Parathyroid adenoma (tissue), 2 donors: ENCODE measurements at regions not wholly inside any gene's neighbourhood (a gene's known extent, or its start where the extent isn't known, plus 50 kb on each side); places are given as distances from the start of the nearest gene placed in this dataset.

ENCODE experiments used
- H2AFZ ChIP-seq: fragments of 300-600 bp; sonication (generic); one replicate; pipeline ENCODE4 v1.7.0; 2017; ENCODE audit warnings: antibody characterized with exemption, mild to moderate bottlenecking
- H3K27ac ChIP-seq: fragments of 300-600 bp; sonication (generic); one replicate; pipeline ENCODE4 v1.7.0; 2017
- H3K27me3 ChIP-seq: fragments of 300-600 bp; sonication (generic); one replicate; pipeline ENCODE4 v1.7.0; 2017; ENCODE audit warnings: low read length; ENCODE audit not compliant: control insufficient read depth, insufficient read depth
- H3K36me3 ChIP-seq: fragments of 300-600 bp; sonication (generic); one replicate; pipeline ENCODE4 v1.7.0; 2017; ENCODE audit warnings: low read length; ENCODE audit not compliant: control insufficient read depth, insufficient read depth
- H3K4me1 ChIP-seq: fragments of 300-600 bp; sonication (generic); one replicate; pipeline ENCODE4 v1.7.0; 2017; ENCODE audit warnings: control low read depth
- H3K4me2 ChIP-seq: fragments of 300-600 bp; sonication (generic); one replicate; pipeline ENCODE4 v1.7.0; 2017; ENCODE audit warnings: low read length
- H3K4me3 ChIP-seq: fragments of 300-600 bp; sonication (generic); one replicate; pipeline ENCODE4 v1.7.0; 2017; ENCODE audit warnings: low read depth, low read length
- H3K79me2 ChIP-seq: fragments of 300-600 bp; sonication (generic); one replicate; pipeline ENCODE4 v1.7.0; 2017; ENCODE audit warnings: control low read depth
- H3K9ac ChIP-seq: fragments of 300-600 bp; sonication (generic); one replicate; pipeline ENCODE4 v1.7.0; 2017; ENCODE audit warnings: mild to moderate bottlenecking
- H3K9me3 ChIP-seq: fragments of 300-600 bp; sonication (generic); one replicate; pipeline ENCODE4 v1.7.0; 2017; ENCODE audit warnings: low read length; ENCODE audit not compliant: control insufficient read depth
- CTCF ChIP-seq: fragments of 300-600 bp; sonication (generic); IDR thresholded peaks from one replicate; pipeline ENCODE4 v1.7.0; 2017; ENCODE audit warnings: antibody characterized with exemption, mild to moderate bottlenecking
- donor health status: primary hyperparathyroidism.

- H3K27ac ChIP-seq: no peak overlapping the region
- TF ChIP-seq CTCF: no peak
- peaks cover 10% of the 10 kb centered on the region for H3K4me1 ChIP-seq
Measured at GRCh38 chr14:37932481-37932880, 275.2 kb upstream of the SSTR1 start.

GRCh38 chr14:37936971-37937370 lies 270.7 kb upstream of the SSTR1 start:
- no peak overlapping the region for H3K9ac ChIP-seq
- H3K27me3 ChIP-seq: no peaks in the 10 kb centered on the region
- H3K27ac ChIP-seq: no peak overlapping the region
- no peaks in the 10 kb centered on the region for H3K9me3 ChIP-seq
- H3K36me3 ChIP-seq: no peaks in the 10 kb centered on the region
- no peaks in the 10 kb centered on the region for H3K79me2 ChIP-seq
- H3K4me3 ChIP-seq: no peak overlapping the region
- peaks cover 7% of the 10 kb centered on the region for H3K4me1 ChIP-seq
- peak overlapping the region; percentile 20 for H2AFZ ChIP-seq
- H3K4me2 ChIP-seq: no peak overlapping the region
- TF ChIP-seq CTCF: no peak

More at GRCh38 chr14:37932481-37932880, 275.2 kb upstream of the SSTR1 start:
- H3K9me3 ChIP-seq: no peaks in the 10 kb centered on the region
- no peaks in the 10 kb centered on the region for H3K79me2 ChIP-seq
- H3K4me3 ChIP-seq: no peak overlapping the region
- H3K9ac ChIP-seq: no peak overlapping the region
- no peaks in the 10 kb centered on the region for H3K36me3 ChIP-seq
- peak overlapping the region; percentile 59 for H2AFZ ChIP-seq
- H3K27me3 ChIP-seq: no peaks in the 10 kb centered on the region
- no peak overlapping the region for H3K4me2 ChIP-seq

GRCh38 chr14:37939442-37940028 lies 268.2 kb upstream of the SSTR1 start:
- Histone ChIP-seq H3K9me3 (no peaks in the 10 kb centered on the region), H3K36me3 (no peaks in the 10 kb centered on the region), H3K27me3 (no peaks in the 10 kb centered on the region), H3K4me1 (no peaks in the 10 kb centered on the region), H3K9ac (no peak overlapping the region), H2AFZ (no peak overlapping the region), H3K27ac (no peak overlapping the region), H3K4me3 (no peak overlapping the region), H3K79me2 (no peaks in the 10 kb centered on the region), H3K4me2 (no peak overlapping the region)
- no peak for TF ChIP-seq CTCF

GRCh38 chr14:37945959-37946358 lies 261.7 kb upstream of the SSTR1 start:
- Histone ChIP-seq H3K79me2 (no peaks in the 10 kb centered on the region), H3K9me3 (no peaks in the 10 kb centered on the region), H3K9ac (no peak overlapping the region), H3K4me1 (no peaks in the 10 kb centered on the region), H3K4me3 (no peak overlapping the region), H3K27ac (no peak overlapping the region), H3K36me3 (no peaks in the 10 kb centered on the region), H3K27me3 (no peaks in the 10 kb centered on the region), H2AFZ (no peak overlapping the region), H3K4me2 (no peak overlapping the region)
- TF ChIP-seq CTCF: no peak

- H3K4me2 ChIP-seq: no peak overlapping the region
- H3K79me2 ChIP-seq: no peaks in the 10 kb centered on the region
- H3K4me1 ChIP-seq: no peaks in the 10 kb centered on the region
- H3K9me3 ChIP-seq: no peaks in the 10 kb centered on the region
- TF ChIP-seq CTCF: no peak
- no peaks in the 10 kb centered on the region for H3K36me3 ChIP-seq
- no peak overlapping the region for H3K4me3 ChIP-seq
- no peaks in the 10 kb centered on the region for H3K27me3 ChIP-seq
- H3K27ac ChIP-seq: no peak overlapping the region
- no peak overlapping the region for H3K9ac ChIP-seq
- H2AFZ ChIP-seq: no peak overlapping the region
Measured at GRCh38 chr14:37946819-37947218, 260.9 kb upstream of the SSTR1 start.
